ENCODE measurements at regions not wholly inside any gene's neighbourhood (a gene's known extent, or its start where the extent isn't known, plus 50 kb on each side); places are given as distances from the start of the nearest gene placed in this dataset.

GRCh38 chr3:28726840-28727239, 378.2 kb upstream of the AZI2 start:
- H3K27me3 Mint-ChIP-seq (ENCODE audit: insufficient read depth, low read depth, poor library complexity) = no peaks in the 10 kb centered on the region
- H3K4me2 ChIP-seq = no peak overlapping the region
- no peak overlapping the region for H3K4me3 ChIP-seq
- H3K4me1 Mint-ChIP-seq = peaks cover 3% of the 10 kb centered on the region; the same call in 1 of the 3 replicates
- no peaks in the 10 kb centered on the region for H3K9me3 Mint-ChIP-seq
- H3K36me3 Mint-ChIP-seq (ENCODE audit: low read depth) = no peaks in the 10 kb centered on the region
- no peak overlapping the region for H3K27ac ChIP-seq (ENCODE audit: low read depth)
- no peak overlapping the region for H2AFZ ChIP-seq
- no peaks in the 10 kb centered on the region for H3F3A ChIP-seq (replicated peaks; ENCODE audit: low read depth)
- no peaks in the 10 kb centered on the region for H3K9me2 ChIP-seq (ENCODE audit: insufficient read depth)
- H3K4me3 Mint-ChIP-seq = no peak overlapping the region
- TF ChIP-seq CREB1 (CRISPR knock-in tag; IDR thresholded peaks at IDR 0.05; ENCODE audit: low read depth) (no peak), ZNF462 (CRISPR knock-in tag; IDR thresholded peaks at IDR 0.05) (no peak), CTCF (conservative IDR thresholded peaks at IDR 0.05; ENCODE audit: low read depth in 2 of 2) (peak; percentile 84 to 90), JUNB (IDR thresholded peaks at IDR 0.05; ENCODE audit: unreplicated experiment) (no peak)
- no peak overlapping the region for H3K27ac Mint-ChIP-seq
- no peaks in the 10 kb centered on the region for H3K79me2 ChIP-seq (replicated peaks; ENCODE audit: insufficient read depth)
- H3K27me3 ChIP-seq (ENCODE audit: insufficient read depth) = no peaks in the 10 kb centered on the region
- H3K4me1 ChIP-seq (ENCODE audit: insufficient read depth) = no peaks in the 10 kb centered on the region
- no peaks in the 10 kb centered on the region for H4K20me1 ChIP-seq (replicated peaks; ENCODE audit: insufficient read depth)
- DNase-seq (ENCODE audit: low spot score) (peak; percentile 85), ATAC-seq (peak; percentile 94)
- no peaks in the 10 kb centered on the region for H3K36me3 ChIP-seq (ENCODE audit: insufficient read depth)

- no peak overlapping the region for H3K27ac Mint-ChIP-seq
- Histone ChIP-seq H4K20me1 (replicated peaks; ENCODE audit: insufficient read depth) (no peaks in the 10 kb centered on the region), H3K4me2 (no peak overlapping the region), H2AFZ (no peak overlapping the region), H3K79me2 (replicated peaks; ENCODE audit: insufficient read depth) (no peaks in the 10 kb centered on the region), H3K9me2 (ENCODE audit: insufficient read depth) (no peaks in the 10 kb centered on the region), H3F3A (replicated peaks; ENCODE audit: low read depth) (no peaks in the 10 kb centered on the region), H3K36me3 (ENCODE audit: insufficient read depth) (no peaks in the 10 kb centered on the region), H3K27me3 (ENCODE audit: insufficient read depth) (no peaks in the 10 kb centered on the region), H3K4me1 (ENCODE audit: insufficient read depth) (no peaks in the 10 kb centered on the region), H3K27ac (ENCODE audit: low read depth) (no peak overlapping the region), H3K4me3 (no peak overlapping the region)
- ATAC-seq = no peak
- H3K4me3 Mint-ChIP-seq = no peak overlapping the region
- no peaks in the 10 kb centered on the region for H3K36me3 Mint-ChIP-seq (ENCODE audit: low read depth)
- H3K9me3 Mint-ChIP-seq = peaks cover 2% of the 10 kb centered on the region; the same call in 1 of the 3 replicates
- DNase-seq (ENCODE audit: low spot score) = no peak
- no peaks in the 10 kb centered on the region for H3K27me3 Mint-ChIP-seq (ENCODE audit: insufficient read depth, low read depth, poor library complexity)
- H3K4me1 Mint-ChIP-seq = peaks cover 3% of the 10 kb centered on the region; the same call in 1 of the 3 replicates
- TF ChIP-seq ZNF462 (CRISPR knock-in tag; IDR thresholded peaks at IDR 0.05) = no peak
- TF ChIP-seq NANOG (IDR thresholded peaks at IDR 0.05; ENCODE audit: borderline replicate concordance) = no peak
Measured at GRCh38 chr3:28727307-28727706, 378.7 kb upstream of the AZI2 start.
